ENCODE measurements at regions not wholly inside any gene's neighbourhood (a gene's known extent, or its start where the extent isn't known, plus 50 kb on each side); places are given as distances from the start of the nearest gene placed in this dataset.

GRCh38 chr9:16982780-16983310, 112.4 kb upstream of the BNC2 start:
- TF ChIP-seq CTCF (IDR thresholded peaks at IDR 0.05) (no peak), POLR2AphosphoS5 (IDR thresholded peaks at IDR 0.05) (no peak), POLR2A (IDR thresholded peaks at IDR 0.05) (no peak)

Data from breast epithelium (tissue), 3 donors.